ENCODE measurements at regions not wholly inside any gene's neighbourhood (a gene's known extent, or its start where the extent isn't known, plus 50 kb on each side); places are given as distances from the start of the nearest gene placed in this dataset.
A peak's percentile ranks its signal among the peaks of the same experiment; 100 is the strongest.
"Not testable (repeated sequence)": the region's sequence is repeated elsewhere in the genome, so short reads cannot be mapped to it uniquely, and the experiment has no call there.

GRCh38 chr1:73273886-73274285 is 924.1 kb downstream of the LRRIQ3 start:
- no peak for DNase-seq
- CTCF ChIA-PET (ENCODE audit: partially characterized antibody): no interaction called here
- peaks cover 0 to 3% of the 10 kb centered on the region in 2 donors for H3K9me3 ChIP-seq (ENCODE audit: control insufficient read depth in 1 of 2, low read length in 2 of 2)

GRCh38 chr1:73245196-73245595 is 952.8 kb downstream of the LRRIQ3 start:
- POLR2A ChIA-PET (ENCODE audit: partially characterized antibody); H3K27me3 ChIP-seq (ENCODE audit: insufficient read depth, low read length); H3K4me1 ChIP-seq (ENCODE audit: insufficient read depth, low read length); H3K27ac ChIP-seq (ENCODE audit: low read depth, low read length); H3K4me1 Mint-ChIP-seq; H3K36me3 Mint-ChIP-seq; H3K9me3 ChIP-seq (ENCODE audit: control insufficient read depth in 1 of 2, low read length in 2 of 2); H3K4me3 ChIP-seq (ENCODE audit: low read length in 2 of 2); H3K4me3 Mint-ChIP-seq; H3K27me3 Mint-ChIP-seq; intact Hi-C loops (cut with micrococcal nuclease); H3K36me3 ChIP-seq (ENCODE audit: insufficient read depth, low read length); DNase-seq; CTCF ChIA-PET (ENCODE audit: partially characterized antibody); H3K27ac Mint-ChIP-seq: not testable (repeated sequence)
- peaks cover 0 to 45% (median 15%) of the 10 kb centered on the region in 8 donors for H3K9me3 Mint-ChIP-seq

More at GRCh38 chr1:73273886-73274285, 924.1 kb downstream of the LRRIQ3 start:
- POLR2A ChIA-PET (ENCODE audit: partially characterized antibody): no interaction called here
- no peak overlapping the region for H3K27ac ChIP-seq (ENCODE audit: low read depth, low read length)
- no peak overlapping the region for H3K27ac Mint-ChIP-seq
- H3K27me3 ChIP-seq (ENCODE audit: insufficient read depth, low read length): no peaks in the 10 kb centered on the region
- H3K9me3 Mint-ChIP-seq: peaks cover 5 to 20% (median 11%) of the 10 kb centered on the region in 8 donors
- H3K36me3 Mint-ChIP-seq: peaks cover 0 to 1% of the 10 kb centered on the region in 2 donors
- H3K36me3 ChIP-seq (ENCODE audit: insufficient read depth, low read length): no peaks in the 10 kb centered on the region
- no peaks in the 10 kb centered on the region for H3K4me1 ChIP-seq (ENCODE audit: insufficient read depth, low read length)
- H3K27me3 Mint-ChIP-seq: no peaks in the 10 kb centered on the region
- no peak overlapping the region for H3K4me3 ChIP-seq (ENCODE audit: low read length in 2 of 2)
- intact Hi-C loops (cut with micrococcal nuclease): no loop called here
- H3K4me1 Mint-ChIP-seq: no peaks in the 10 kb centered on the region
- H3K4me3 Mint-ChIP-seq: no peak overlapping the region

GRCh38 chr1:73218995-73219546 is 936.7 kb upstream of the NEGR1 start:
- Histone ChIP-seq H3K27me3 (ENCODE audit: insufficient read depth, low read length) (no peaks in the 10 kb centered on the region), H3K27ac (ENCODE audit: low read depth, low read length) (no peak overlapping the region), H3K36me3 (ENCODE audit: insufficient read depth, low read length) (no peaks in the 10 kb centered on the region), H3K9me3 (ENCODE audit: control insufficient read depth in 1 of 2, low read length in 2 of 2) (peaks cover 0 to 3% of the 10 kb centered on the region in 2 donors), H3K4me3 (ENCODE audit: low read length in 2 of 2) (no peak overlapping the region), H3K4me1 (ENCODE audit: insufficient read depth, low read length) (no peaks in the 10 kb centered on the region)
- Mint-ChIP-seq H3K27ac (no peak overlapping the region), H3K4me1 (no peaks in the 10 kb centered on the region), H3K27me3 (no peaks in the 10 kb centered on the region), H3K4me3 (no peak overlapping the region), H3K36me3 (no peaks in the 10 kb centered on the region), H3K9me3 (peaks cover 6 to 20% (median 11%) of the 10 kb centered on the region in 8 donors)
- ChIA-PET POLR2A (ENCODE audit: partially characterized antibody) (no interaction called here), CTCF (ENCODE audit: partially characterized antibody) (no interaction called here)
- intact Hi-C loops (cut with micrococcal nuclease): no loop called here
- no peak for DNase-seq

- Mint-ChIP-seq H3K36me3 (no peaks in the 10 kb centered on the region), H3K9me3 (peaks cover 7 to 20% (median 11%) of the 10 kb centered on the region in 8 donors), H3K4me1 (no peaks in the 10 kb centered on the region), H3K27me3 (no peaks in the 10 kb centered on the region), H3K27ac (no peak overlapping the region), H3K4me3 (no peak overlapping the region)
- Histone ChIP-seq H3K36me3 (ENCODE audit: insufficient read depth, low read length) (no peaks in the 10 kb centered on the region), H3K9me3 (ENCODE audit: control insufficient read depth in 1 of 2, low read length in 2 of 2) (no peaks in the 10 kb centered on the region), H3K27me3 (ENCODE audit: insufficient read depth, low read length) (no peaks in the 10 kb centered on the region), H3K4me1 (ENCODE audit: insufficient read depth, low read length) (no peaks in the 10 kb centered on the region), H3K4me3 (ENCODE audit: low read length in 2 of 2) (no peak overlapping the region), H3K27ac (ENCODE audit: low read depth, low read length) (no peak overlapping the region)
- ChIA-PET CTCF (ENCODE audit: partially characterized antibody) (no interaction called here), POLR2A (ENCODE audit: partially characterized antibody) (no interaction called here)
- DNase-seq: no peak
- intact Hi-C loops (cut with micrococcal nuclease): no loop called here
Measured at GRCh38 chr1:73205294-73205973, 923.1 kb upstream of the NEGR1 start.

GRCh38 chr1:73197972-73198371 is 915.6 kb upstream of the NEGR1 start:
- H3K27ac ChIP-seq (ENCODE audit: low read depth, low read length): no peak overlapping the region
- no peaks in the 10 kb centered on the region for H3K27me3 ChIP-seq (ENCODE audit: insufficient read depth, low read length)
- intact Hi-C loops (cut with micrococcal nuclease): no loop called here
- ChIA-PET POLR2A (ENCODE audit: partially characterized antibody) (no interaction called here), CTCF (ENCODE audit: partially characterized antibody) (no interaction called here)
- Mint-ChIP-seq H3K27ac (no peak overlapping the region), H3K36me3 (no peaks in the 10 kb centered on the region), H3K4me1 (no peaks in the 10 kb centered on the region), H3K4me3 (no peak overlapping the region), H3K9me3 (peaks cover 0 to 11% (median 2%) of the 10 kb centered on the region in 8 donors), H3K27me3 (no peaks in the 10 kb centered on the region)
- no peaks in the 10 kb centered on the region for H3K4me1 ChIP-seq (ENCODE audit: insufficient read depth, low read length)
- no peak overlapping the region for H3K4me3 ChIP-seq (ENCODE audit: low read length in 2 of 2)
- H3K36me3 ChIP-seq (ENCODE audit: insufficient read depth, low read length): no peaks in the 10 kb centered on the region
- H3K9me3 ChIP-seq (ENCODE audit: control insufficient read depth in 1 of 2, low read length in 2 of 2): no peaks in the 10 kb centered on the region
- DNase-seq: no peak

GRCh38 chr1:73194965-73195364 is 912.6 kb upstream of the NEGR1 start:
- Histone ChIP-seq H3K27me3 (ENCODE audit: insufficient read depth, low read length) (no peaks in the 10 kb centered on the region), H3K9me3 (ENCODE audit: control insufficient read depth in 1 of 2, low read length in 2 of 2) (no peaks in the 10 kb centered on the region), H3K4me1 (ENCODE audit: insufficient read depth, low read length) (no peaks in the 10 kb centered on the region), H3K36me3 (ENCODE audit: insufficient read depth, low read length) (no peaks in the 10 kb centered on the region), H3K27ac (ENCODE audit: low read depth, low read length) (no peak overlapping the region), H3K4me3 (ENCODE audit: low read length in 2 of 2) (no peak overlapping the region)
- H3K4me1 Mint-ChIP-seq: no peaks in the 10 kb centered on the region
- POLR2A ChIA-PET (ENCODE audit: partially characterized antibody): no interaction called here
- DNase-seq: no peak
- H3K9me3 Mint-ChIP-seq: peaks cover 0 to 8% (median 4%) of the 10 kb centered on the region in 8 donors
- H3K27ac Mint-ChIP-seq: no peak overlapping the region
- no peaks in the 10 kb centered on the region for H3K27me3 Mint-ChIP-seq
- H3K36me3 Mint-ChIP-seq: no peaks in the 10 kb centered on the region
- intact Hi-C loops (cut with micrococcal nuclease): no loop called here
- CTCF ChIA-PET (ENCODE audit: partially characterized antibody): no interaction called here
- H3K4me3 Mint-ChIP-seq: no peak overlapping the region

- H3K36me3 Mint-ChIP-seq; H3K9me3 ChIP-seq (ENCODE audit: control insufficient read depth in 1 of 2, low read length in 2 of 2); POLR2A ChIA-PET (ENCODE audit: partially characterized antibody); CTCF ChIA-PET (ENCODE audit: partially characterized antibody); H3K4me3 ChIP-seq (ENCODE audit: low read length in 2 of 2); H3K27me3 ChIP-seq (ENCODE audit: insufficient read depth, low read length); H3K4me1 Mint-ChIP-seq; H3K27ac ChIP-seq (ENCODE audit: low read depth, low read length); H3K4me1 ChIP-seq (ENCODE audit: insufficient read depth, low read length); DNase-seq; H3K36me3 ChIP-seq (ENCODE audit: insufficient read depth, low read length); H3K4me3 Mint-ChIP-seq; H3K27me3 Mint-ChIP-seq; H3K9me3 Mint-ChIP-seq; intact Hi-C loops (cut with micrococcal nuclease): not testable (repeated sequence)
- peak overlapping the region in 1 of 7 donors; percentile 29 for H3K27ac Mint-ChIP-seq
Measured at GRCh38 chr1:73183581-73183980, 901.2 kb upstream of the NEGR1 start.
